OCI-LY3 (cell line): ENCODE measurements at regions not wholly inside any gene's neighbourhood (a gene's known extent, or its start where the extent isn't known, plus 50 kb on each side); places are given as distances from the start of the nearest gene placed in this dataset.

Experiments
- EZH2phosphoT487 ChIP-seq: fragments of 200-600 bp; shearing (Covaris generic); IDR thresholded peaks from 2 replicates; pipeline ENCODE4 v1.6.1; 2018; ENCODE audit warnings: antibody characterized with exemption, mixed run types, low read depth
- TF ChIP-seq, protein P1 (sequence below): fragments of 200-600, 300-600 bp; sonication (generic); IDR thresholded peaks from 2 replicates; pipeline ENCODE4 v1.5.1; 2014; ENCODE audit warnings: antibody characterized with exemption, low read length, low read depth

DNA sequence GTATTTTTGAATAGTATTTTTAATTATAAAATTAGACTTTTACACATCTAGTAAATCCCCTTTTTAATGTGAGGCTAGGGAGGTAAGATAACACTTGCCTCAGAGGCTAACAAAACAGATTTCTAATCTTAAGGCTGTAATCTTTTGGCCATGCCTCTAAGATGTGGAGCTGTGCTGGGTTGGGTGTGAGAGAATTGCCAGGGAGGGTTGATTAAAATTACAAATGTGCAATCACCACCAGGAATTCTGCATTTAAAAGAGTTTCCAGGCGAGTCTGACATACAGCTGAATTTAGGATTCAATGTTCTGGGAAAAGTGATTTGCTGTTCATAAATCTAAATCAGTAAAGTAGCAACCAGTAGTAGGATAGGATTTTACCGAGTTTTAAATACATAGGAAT, 73.3 kb downstream of the NUDT12 start:
- TF ChIP-seq, protein P1, sequence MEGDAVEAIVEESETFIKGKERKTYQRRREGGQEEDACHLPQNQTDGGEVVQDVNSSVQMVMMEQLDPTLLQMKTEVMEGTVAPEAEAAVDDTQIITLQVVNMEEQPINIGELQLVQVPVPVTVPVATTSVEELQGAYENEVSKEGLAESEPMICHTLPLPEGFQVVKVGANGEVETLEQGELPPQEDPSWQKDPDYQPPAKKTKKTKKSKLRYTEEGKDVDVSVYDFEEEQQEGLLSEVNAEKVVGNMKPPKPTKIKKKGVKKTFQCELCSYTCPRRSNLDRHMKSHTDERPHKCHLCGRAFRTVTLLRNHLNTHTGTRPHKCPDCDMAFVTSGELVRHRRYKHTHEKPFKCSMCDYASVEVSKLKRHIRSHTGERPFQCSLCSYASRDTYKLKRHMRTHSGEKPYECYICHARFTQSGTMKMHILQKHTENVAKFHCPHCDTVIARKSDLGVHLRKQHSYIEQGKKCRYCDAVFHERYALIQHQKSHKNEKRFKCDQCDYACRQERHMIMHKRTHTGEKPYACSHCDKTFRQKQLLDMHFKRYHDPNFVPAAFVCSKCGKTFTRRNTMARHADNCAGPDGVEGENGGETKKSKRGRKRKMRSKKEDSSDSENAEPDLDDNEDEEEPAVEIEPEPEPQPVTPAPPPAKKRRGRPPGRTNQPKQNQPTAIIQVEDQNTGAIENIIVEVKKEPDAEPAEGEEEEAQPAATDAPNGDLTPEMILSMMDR = no peak
- no peak for TF ChIP-seq EZH2phosphoT487
